Colonic mucosa (tissue), 4 donors: ENCODE measurements at regions not wholly inside any gene's neighbourhood (a gene's known extent, or its start where the extent isn't known, plus 50 kb on each side); places are given as distances from the start of the nearest gene placed in this dataset.

ENCODE experiments used
- DNase-seq: peaks from one replicate; pipeline ENCODE4 v3.0.0-alpha.2; 2020
- H3K27ac ChIP-seq: fragments of 200-600 bp; one replicate; pipeline ENCODE4 v1.8.0; 2021
- H3K27me3 ChIP-seq: fragments of 200-600 bp; one replicate; pipeline ENCODE4 v1.8.0; 2021
- H3K36me3 ChIP-seq: fragments of 200-600 bp; one replicate; pipeline ENCODE4 v1.8.0; 2021
- H3K4me1 ChIP-seq: fragments of 200-600 bp; one replicate; pipeline ENCODE4 v1.8.0; 2021; ENCODE audit warnings: mild to moderate bottlenecking
- H3K4me3 ChIP-seq: fragments of 200-600 bp; one replicate; pipeline ENCODE4 v1.8.0; 2021
- H3K9ac ChIP-seq, 2 donors: one replicate each; pipeline ENCODE4 v1.7.0; 2013; ENCODE audit warnings: control low read depth in 2 of 2, low read depth in 2 of 2, low read length in 2 of 2
- H3K9me3 ChIP-seq: fragments of 200-600 bp; one replicate; pipeline ENCODE4 v1.8.0; 2021
- intact Hi-C: fragments of 100-400 bp; cut with DNase I; formaldehyde crosslinking; loops from one replicate; pipeline ENCODE4 v1.14.1; 2022
- TF ChIP-seq, protein P1 (sequence below): fragments of 200-600 bp; IDR thresholded peaks from one replicate; pipeline ENCODE4 v1.8.0; 2022; ENCODE audit warnings: antibody characterized with exemption, mild to moderate bottlenecking
- donor health status: healthy.
- donor health status: DM: no; HTN: no; CAD: no.
- donor health status: DM: no; HTN: no; CAD: no.

GRCh38 chr2:53473236-53473635 lies 294.4 kb upstream of the CHAC2 start:
- TF ChIP-seq, protein P1, sequence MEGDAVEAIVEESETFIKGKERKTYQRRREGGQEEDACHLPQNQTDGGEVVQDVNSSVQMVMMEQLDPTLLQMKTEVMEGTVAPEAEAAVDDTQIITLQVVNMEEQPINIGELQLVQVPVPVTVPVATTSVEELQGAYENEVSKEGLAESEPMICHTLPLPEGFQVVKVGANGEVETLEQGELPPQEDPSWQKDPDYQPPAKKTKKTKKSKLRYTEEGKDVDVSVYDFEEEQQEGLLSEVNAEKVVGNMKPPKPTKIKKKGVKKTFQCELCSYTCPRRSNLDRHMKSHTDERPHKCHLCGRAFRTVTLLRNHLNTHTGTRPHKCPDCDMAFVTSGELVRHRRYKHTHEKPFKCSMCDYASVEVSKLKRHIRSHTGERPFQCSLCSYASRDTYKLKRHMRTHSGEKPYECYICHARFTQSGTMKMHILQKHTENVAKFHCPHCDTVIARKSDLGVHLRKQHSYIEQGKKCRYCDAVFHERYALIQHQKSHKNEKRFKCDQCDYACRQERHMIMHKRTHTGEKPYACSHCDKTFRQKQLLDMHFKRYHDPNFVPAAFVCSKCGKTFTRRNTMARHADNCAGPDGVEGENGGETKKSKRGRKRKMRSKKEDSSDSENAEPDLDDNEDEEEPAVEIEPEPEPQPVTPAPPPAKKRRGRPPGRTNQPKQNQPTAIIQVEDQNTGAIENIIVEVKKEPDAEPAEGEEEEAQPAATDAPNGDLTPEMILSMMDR: no peak
- Histone ChIP-seq H3K36me3 (no peaks in the 10 kb centered on the region), H3K9me3 (no peaks in the 10 kb centered on the region), H3K27me3 (no peaks in the 10 kb centered on the region), H3K4me1 (no peaks in the 10 kb centered on the region), H3K4me3 (no peak overlapping the region), H3K27ac (no peak overlapping the region), H3K9ac (no peak overlapping the region)
- intact Hi-C loops: no loop called here
- DNase-seq: no peak

- Histone ChIP-seq H3K27ac (no peak overlapping the region), H3K27me3 (no peaks in the 10 kb centered on the region), H3K9ac (no peak overlapping the region), H3K4me3 (no peak overlapping the region), H3K36me3 (no peaks in the 10 kb centered on the region), H3K4me1 (no peaks in the 10 kb centered on the region), H3K9me3 (no peaks in the 10 kb centered on the region)
- TF ChIP-seq, protein P1: no peak
- intact Hi-C loops: no loop called here
- DNase-seq: no peak
These were observed 300.0 kb upstream of the CHAC2 start for GRCh38 chr2:53467467-53468180.

- Histone ChIP-seq H3K36me3 (no peaks in the 10 kb centered on the region), H3K4me1 (no peaks in the 10 kb centered on the region), H3K27ac (no peak overlapping the region), H3K9me3 (no peaks in the 10 kb centered on the region), H3K4me3 (no peak overlapping the region), H3K27me3 (no peaks in the 10 kb centered on the region), H3K9ac (no peak overlapping the region)
- TF ChIP-seq, protein P1: no peak
- DNase-seq: no peak
- intact Hi-C loops: no loop called here
These were observed 303.5 kb upstream of the CHAC2 start for GRCh38 chr2:53463806-53464726.

DNA sequence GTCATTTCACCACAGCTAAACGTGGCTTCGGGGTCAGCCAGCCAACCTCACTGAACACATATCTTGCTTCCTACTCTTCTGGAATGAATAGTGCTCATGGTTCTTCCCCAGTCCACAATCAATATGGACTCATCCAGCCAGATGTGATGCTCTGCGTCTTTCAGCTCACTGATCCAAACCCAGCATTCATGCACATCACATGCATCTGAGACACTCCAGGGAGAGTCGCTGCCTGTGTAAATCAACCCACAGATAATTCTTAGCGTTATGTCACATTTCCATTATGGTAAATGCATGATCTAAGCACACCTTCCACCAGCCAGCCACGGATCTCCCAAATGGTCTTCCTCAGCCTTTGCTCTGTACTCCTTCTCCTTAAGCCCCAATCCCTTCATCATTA lies 306.7 kb upstream of the CHAC2 start:
- H3K36me3 ChIP-seq: no peaks in the 10 kb centered on the region
- no peak overlapping the region for H3K27ac ChIP-seq
- no peak overlapping the region for H3K9ac ChIP-seq
- H3K9me3 ChIP-seq: no peaks in the 10 kb centered on the region
- TF ChIP-seq, protein P1: no peak
- intact Hi-C loops: no loop called here
- H3K4me1 ChIP-seq: no peaks in the 10 kb centered on the region
- no peak for DNase-seq
- no peak overlapping the region for H3K4me3 ChIP-seq
- no peaks in the 10 kb centered on the region for H3K27me3 ChIP-seq

DNA sequence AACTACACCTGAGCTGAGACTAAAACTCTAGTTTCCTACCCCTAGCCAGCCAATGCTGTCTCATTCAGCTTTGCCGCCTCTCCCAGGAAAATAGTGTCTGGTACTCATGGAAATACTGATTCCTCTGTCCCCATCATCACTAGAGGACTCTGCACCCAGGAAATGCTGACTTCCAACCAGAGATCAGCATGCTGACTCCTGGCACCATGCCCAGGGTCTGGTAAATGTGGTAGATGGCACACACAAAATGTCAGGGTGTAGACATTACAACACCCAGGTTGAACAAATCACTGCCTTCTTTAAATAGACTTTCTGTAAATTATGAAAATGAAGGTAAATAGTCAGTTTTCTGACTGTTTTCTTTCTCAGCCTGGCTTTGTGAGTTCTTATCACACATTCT lies 307.3 kb upstream of the CHAC2 start:
- intact Hi-C loops: no loop called here
- no peaks in the 10 kb centered on the region for H3K9me3 ChIP-seq
- H3K36me3 ChIP-seq: no peaks in the 10 kb centered on the region
- no peak overlapping the region for H3K4me3 ChIP-seq
- no peaks in the 10 kb centered on the region for H3K27me3 ChIP-seq
- DNase-seq: peak; percentile 34
- no peak overlapping the region for H3K9ac ChIP-seq
- TF ChIP-seq, protein P1: no peak
- H3K27ac ChIP-seq: no peak overlapping the region
- H3K4me1 ChIP-seq: no peaks in the 10 kb centered on the region
